ENCODE measurements at regions not wholly inside any gene's neighbourhood (a gene's known extent, or its start where the extent isn't known, plus 50 kb on each side); places are given as distances from the start of the nearest gene placed in this dataset.
A peak's percentile ranks its signal among the peaks of the same experiment; 100 is the strongest.

DNA sequence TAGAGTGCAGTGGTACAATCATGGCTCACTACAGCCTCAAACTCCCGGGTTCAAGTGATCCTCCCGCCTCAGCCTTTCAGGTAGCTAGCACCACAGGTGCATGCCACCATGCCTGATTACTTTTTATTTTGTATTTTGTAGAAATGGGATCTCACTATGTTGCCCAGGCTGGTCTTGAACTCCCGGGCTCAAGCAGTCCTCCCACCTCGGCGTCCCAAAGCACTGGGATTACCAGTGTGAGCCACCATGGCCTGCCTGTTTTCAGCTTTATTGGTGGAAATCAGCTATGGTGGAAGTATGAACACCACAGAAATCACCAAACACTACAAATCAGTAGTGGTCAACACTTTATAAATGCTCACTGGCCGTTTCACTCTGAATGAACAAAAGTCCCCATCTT, 299.9 kb upstream of the LYZL1 start:
- Mint-ChIP-seq H3K27ac (no peak overlapping the region), H3K4me1 (peaks cover 0 to 7% of the 10 kb centered on the region in 2 donors), H3K36me3 (no peaks in the 10 kb centered on the region), H3K9me3 (no peaks in the 10 kb centered on the region), H3K27me3 (ENCODE audit: low read depth in 2 of 2) (no peaks in the 10 kb centered on the region), H3K4me3 (no peak overlapping the region)
- no peaks in the 10 kb centered on the region for H3K36me3 ChIP-seq (ENCODE audit: control insufficient read depth, insufficient read depth, low read length)
- 90% methylated on average over 6 of the region's 6 CpGs for WGBS (ENCODE audit: insufficient coverage)
- DNase-seq (no peak), ATAC-seq (no peak)
- H3K4me3 ChIP-seq (ENCODE audit: low read length) = no peak overlapping the region
- no peaks in the 10 kb centered on the region for H3K27me3 ChIP-seq (ENCODE audit: control insufficient read depth, insufficient read depth, low read length)
- intact Hi-C loops (cut with micrococcal nuclease) = no loop called here
- peaks cover 4% of the 10 kb centered on the region for H3K4me1 ChIP-seq (ENCODE audit: control insufficient read depth, insufficient read depth, low read length)
- H3K9me3 ChIP-seq (ENCODE audit: control insufficient read depth, insufficient read depth, low read length) = no peaks in the 10 kb centered on the region
- no peak overlapping the region for H3K27ac ChIP-seq (ENCODE audit: low read length)
- TF ChIP-seq, protein P1, sequence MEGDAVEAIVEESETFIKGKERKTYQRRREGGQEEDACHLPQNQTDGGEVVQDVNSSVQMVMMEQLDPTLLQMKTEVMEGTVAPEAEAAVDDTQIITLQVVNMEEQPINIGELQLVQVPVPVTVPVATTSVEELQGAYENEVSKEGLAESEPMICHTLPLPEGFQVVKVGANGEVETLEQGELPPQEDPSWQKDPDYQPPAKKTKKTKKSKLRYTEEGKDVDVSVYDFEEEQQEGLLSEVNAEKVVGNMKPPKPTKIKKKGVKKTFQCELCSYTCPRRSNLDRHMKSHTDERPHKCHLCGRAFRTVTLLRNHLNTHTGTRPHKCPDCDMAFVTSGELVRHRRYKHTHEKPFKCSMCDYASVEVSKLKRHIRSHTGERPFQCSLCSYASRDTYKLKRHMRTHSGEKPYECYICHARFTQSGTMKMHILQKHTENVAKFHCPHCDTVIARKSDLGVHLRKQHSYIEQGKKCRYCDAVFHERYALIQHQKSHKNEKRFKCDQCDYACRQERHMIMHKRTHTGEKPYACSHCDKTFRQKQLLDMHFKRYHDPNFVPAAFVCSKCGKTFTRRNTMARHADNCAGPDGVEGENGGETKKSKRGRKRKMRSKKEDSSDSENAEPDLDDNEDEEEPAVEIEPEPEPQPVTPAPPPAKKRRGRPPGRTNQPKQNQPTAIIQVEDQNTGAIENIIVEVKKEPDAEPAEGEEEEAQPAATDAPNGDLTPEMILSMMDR (IDR thresholded peaks at IDR 0.05) = no peak

GRCh38 chr10:28991333-28992270, 297.3 kb upstream of the LYZL1 start:
- Histone ChIP-seq H3K27ac (ENCODE audit: low read length) (no peak overlapping the region), H3K4me1 (ENCODE audit: control insufficient read depth, insufficient read depth, low read length) (no peaks in the 10 kb centered on the region), H3K4me3 (ENCODE audit: low read length) (no peak overlapping the region), H3K27me3 (ENCODE audit: control insufficient read depth, insufficient read depth, low read length) (no peaks in the 10 kb centered on the region), H3K36me3 (ENCODE audit: control insufficient read depth, insufficient read depth, low read length) (no peaks in the 10 kb centered on the region), H3K9me3 (ENCODE audit: control insufficient read depth, insufficient read depth, low read length) (no peaks in the 10 kb centered on the region)
- Mint-ChIP-seq H3K4me3 (no peak overlapping the region), H3K27ac (no peak overlapping the region), H3K9me3 (no peaks in the 10 kb centered on the region), H3K27me3 (ENCODE audit: low read depth in 2 of 2) (no peaks in the 10 kb centered on the region), H3K4me1 (no peaks in the 10 kb centered on the region), H3K36me3 (no peaks in the 10 kb centered on the region)
- ATAC-seq (no peak), DNase-seq (peak in 1 of 2 donors; percentile 53)
- 78% methylated on average over 7 of the region's 7 CpGs for WGBS (ENCODE audit: insufficient coverage)
- TF ChIP-seq, protein P1 (IDR thresholded peaks at IDR 0.05) = peak; percentile 10
- intact Hi-C loops (cut with micrococcal nuclease) = loop anchor here (2.0 kb wide), 1 partner anchor 327 kb away; no protein-coding TSS in a partner anchor

DNA sequence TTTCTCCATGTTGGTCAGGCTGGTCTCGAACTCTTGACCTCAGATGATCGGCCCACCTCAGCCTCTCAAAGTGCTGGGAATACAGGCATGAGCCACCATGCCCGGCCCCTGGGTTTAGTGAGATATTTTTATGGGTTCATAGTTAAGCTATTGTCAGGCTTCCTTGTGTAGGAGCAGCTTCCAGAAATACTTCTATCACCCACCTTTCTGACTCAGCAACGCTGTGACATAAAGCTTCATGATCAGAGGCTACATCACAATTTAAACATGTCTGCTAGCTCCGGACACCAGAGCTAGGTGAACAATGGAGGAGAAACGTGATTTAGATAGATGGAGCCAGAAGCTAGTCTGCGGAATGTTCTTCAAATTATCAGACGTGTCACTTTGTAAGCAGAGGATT, 295.8 kb upstream of the LYZL1 start:
- H3K27me3 Mint-ChIP-seq (ENCODE audit: low read depth in 2 of 2) = peaks cover 0 to 6% of the 10 kb centered on the region in 2 donors
- TF ChIP-seq, protein P1 (IDR thresholded peaks at IDR 0.05) = no peak
- no peaks in the 10 kb centered on the region for H3K36me3 Mint-ChIP-seq
- 83% methylated on average over 7 of the region's 8 CpGs for WGBS (ENCODE audit: insufficient coverage)
- no peaks in the 10 kb centered on the region for H3K4me1 Mint-ChIP-seq
- no peak overlapping the region for H3K27ac ChIP-seq (ENCODE audit: low read length)
- H3K27me3 ChIP-seq (ENCODE audit: control insufficient read depth, insufficient read depth, low read length) = no peaks in the 10 kb centered on the region
- H3K4me1 ChIP-seq (ENCODE audit: control insufficient read depth, insufficient read depth, low read length) = no peaks in the 10 kb centered on the region
- H3K9me3 Mint-ChIP-seq = no peaks in the 10 kb centered on the region
- no peak overlapping the region for H3K27ac Mint-ChIP-seq
- H3K4me3 ChIP-seq (ENCODE audit: low read length) = no peak overlapping the region
- no peaks in the 10 kb centered on the region for H3K36me3 ChIP-seq (ENCODE audit: control insufficient read depth, insufficient read depth, low read length)
- DNase-seq (no peak), ATAC-seq (no peak)
- H3K9me3 ChIP-seq (ENCODE audit: control insufficient read depth, insufficient read depth, low read length) = no peaks in the 10 kb centered on the region
- H3K4me3 Mint-ChIP-seq = no peak overlapping the region
- intact Hi-C loops (cut with micrococcal nuclease) = no loop called here

All from natural killer cell (primary cell).